Caco-2 (cell line): ENCODE measurements at regions not wholly inside any gene's neighbourhood (a gene's known extent, or its start where the extent isn't known, plus 50 kb on each side); places are given as distances from the start of the nearest gene placed in this dataset.
A peak's percentile ranks its signal among the peaks of the same experiment; 100 is the strongest.

Experiments
- BruUV-seq: library from RNA; stranded (reverse); fragments of 400-500 nt; replicated peaks from 2 replicates; lab custom pipeline; 2021; lab: Mats Ljungman, UMichigan
- CTCF ChIA-PET: fragments of 300-600 bp; sonication (Branson Sonifier 250); formaldehyde crosslinking; loops from one replicate; lab custom pipeline; 2022; ENCODE audit warnings: antibody characterized with exemption; lab: Charles Lee
- POLR2A ChIA-PET: fragments of 300-600 bp; sonication (Branson Sonifier 250); formaldehyde crosslinking; loops from one replicate; lab custom pipeline; 2022; ENCODE audit warnings: antibody characterized with exemption; lab: Charles Lee
- DNase-seq, 2 experiments: peaks; one replicate each; pipeline versions ENCODE4 v3.0.0 to v3.0.0-alpha.2; 2020 to 2022
- H3K27me3 ChIP-seq: replicated peaks from 2 replicates; pipeline ENCODE4 v1.6.0; 2011; ENCODE audit warnings: low read length; ENCODE audit not compliant: control insufficient read depth, insufficient read depth
- H3K36me3 ChIP-seq: 2 replicates; pipeline ENCODE4 v1.5.1; 2011; ENCODE audit warnings: low read length; ENCODE audit not compliant: control insufficient read depth, insufficient read depth
- H3K4me1 ChIP-seq: fragments of 250-450 bp; sonication (Bioruptor Pico); 2 replicates; pipeline ENCODE4 v1.5.1; 2020; ENCODE audit warnings: mild to moderate bottlenecking
- H3K4me3 ChIP-seq: 2 replicates; pipeline ENCODE4 v1.5.1; 2011; ENCODE audit warnings: low read depth, mild to moderate bottlenecking, control low read depth, low read length
- H3K9me3 ChIP-seq: fragments of 250-450 bp; sonication (Bioruptor Pico); 2 replicates; pipeline ENCODE4 v1.5.1; 2020; ENCODE audit warnings: mild to moderate bottlenecking, moderate library complexity
- H3K27ac Mint-ChIP-seq: one replicate; pipeline ENCODE4 v1.8.0; 2022; ENCODE audit warnings: mixed read lengths; ENCODE audit not compliant: unreplicated experiment
- H3K27me3 Mint-ChIP-seq: one replicate; pipeline ENCODE4 v1.8.0; 2022; ENCODE audit warnings: mixed read lengths; ENCODE audit not compliant: insufficient read depth, unreplicated experiment
- H3K36me3 Mint-ChIP-seq: one replicate; pipeline ENCODE4 v1.8.0; 2022; ENCODE audit warnings: mild to moderate bottlenecking, mixed read lengths; ENCODE audit not compliant: insufficient read depth, unreplicated experiment
- H3K4me1 Mint-ChIP-seq: one replicate; pipeline ENCODE4 v1.8.0; 2022; ENCODE audit warnings: low read depth, mixed read lengths; ENCODE audit not compliant: unreplicated experiment
- H3K4me3 Mint-ChIP-seq: one replicate; pipeline ENCODE4 v1.8.0; 2022; ENCODE audit warnings: mild to moderate bottlenecking, moderate library complexity, mixed read lengths; ENCODE audit not compliant: unreplicated experiment
- H3K9me3 Mint-ChIP-seq: one replicate; pipeline ENCODE4 v1.8.0; 2022; ENCODE audit warnings: mixed read lengths; ENCODE audit not compliant: unreplicated experiment
- CTCF ChIP-seq, 2 experiments: fragments of 200-600 bp in 1 of 2; IDR thresholded peaks; 1 replicate in 1 of 2; 2 replicates in 1 of 2; pipeline versions ENCODE4 v1.5.1 to v1.8.0; 2011 to 2022; ENCODE audit warnings: antibody characterized with exemption in 1 of 2, control low read depth in 1 of 2, inconsistent platforms in 1 of 2, low read depth in 1 of 2, low read length in 1 of 2, mild to moderate bottlenecking in 1 of 2, moderate library complexity in 1 of 2; ENCODE audit not compliant: insufficient read depth in 1 of 2, severe bottlenecking in 1 of 2, unreplicated experiment in 1 of 2
- intact Hi-C: fragments of 100-400 bp; cut with micrococcal nuclease; formaldehyde crosslinking; loops from one replicate; pipeline ENCODE4 v1.10.0; 2022; ENCODE audit not compliant: unreplicated experiment

DNA sequence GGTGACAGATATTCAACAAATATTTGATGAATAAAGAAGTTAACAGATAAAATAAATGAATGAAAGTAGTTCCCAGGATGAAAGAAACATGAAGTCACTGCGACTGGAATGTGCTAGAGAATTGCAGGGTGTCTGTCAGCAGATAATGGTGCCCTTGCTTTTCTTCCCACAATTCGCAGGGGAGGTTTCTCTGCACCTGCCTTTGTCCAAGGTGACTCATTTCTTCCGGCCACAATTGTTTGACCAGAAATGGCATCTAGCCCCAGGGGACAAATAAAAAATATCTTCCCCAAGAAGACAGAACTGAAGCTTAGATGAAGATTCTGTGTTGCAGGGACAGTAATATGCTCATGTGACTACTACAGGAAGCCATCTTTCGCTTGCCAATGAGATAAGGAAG is 316.1 kb upstream of the TBX3 start:
- Mint-ChIP-seq H3K36me3 (peaks cover 6% of the 10 kb centered on the region), H3K4me1 (peaks cover 29% of the 10 kb centered on the region), H3K9me3 (peaks cover 9% of the 10 kb centered on the region), H3K27me3 (no peaks in the 10 kb centered on the region), H3K27ac (peak overlapping the region; percentile 60), H3K4me3 (peak overlapping the region; percentile 11)
- ChIA-PET POLR2A (no interaction called here), CTCF (no interaction called here)
- DNase-seq = peak; percentile 74 to 77
- Histone ChIP-seq H3K27me3 (no peaks in the 10 kb centered on the region), H3K9me3 (no peaks in the 10 kb centered on the region), H3K4me3 (no peak overlapping the region), H3K4me1 (peaks cover 24% of the 10 kb centered on the region; the same call in 1 of the 2 replicates), H3K36me3 (no peaks in the 10 kb centered on the region)
- no peak for TF ChIP-seq CTCF (IDR thresholded peaks at IDR 0.05; ENCODE audit: insufficient read depth in 1 of 2, low read depth in 1 of 2, low read length in 1 of 2, severe bottlenecking in 1 of 2, unreplicated experiment in 1 of 2)
- intact Hi-C loops = loop anchor here (10.0 kb wide), 1 partner anchor 315 kb away; the partner anchor contains the start of gene TBX3
- no TSS peak for BruUV-seq

GRCh38 chr12:114998750-114999128 is 314.8 kb upstream of the TBX3 start:
- H3K4me3 ChIP-seq = no peak overlapping the region
- no peak overlapping the region for H3K27ac Mint-ChIP-seq
- peaks cover 29% of the 10 kb centered on the region for H3K4me1 Mint-ChIP-seq
- H3K36me3 ChIP-seq = no peaks in the 10 kb centered on the region
- H3K4me1 ChIP-seq = peaks cover 24% of the 10 kb centered on the region; the same call in 1 of the 2 replicates
- H3K27me3 ChIP-seq = no peaks in the 10 kb centered on the region
- H3K36me3 Mint-ChIP-seq = peaks cover 6% of the 10 kb centered on the region
- H3K27me3 Mint-ChIP-seq = no peaks in the 10 kb centered on the region
- no peak for TF ChIP-seq CTCF (IDR thresholded peaks at IDR 0.05; ENCODE audit: insufficient read depth in 1 of 2, low read depth in 1 of 2, low read length in 1 of 2, severe bottlenecking in 1 of 2, unreplicated experiment in 1 of 2)
- CTCF ChIA-PET = no interaction called here
- no TSS peak for BruUV-seq
- intact Hi-C loops = no loop called here
- H3K9me3 ChIP-seq = no peaks in the 10 kb centered on the region
- H3K4me3 Mint-ChIP-seq = no peak overlapping the region
- no peak for DNase-seq
- POLR2A ChIA-PET = no interaction called here
- peaks cover 9% of the 10 kb centered on the region for H3K9me3 Mint-ChIP-seq

- no peak overlapping the region for H3K4me3 Mint-ChIP-seq
- intact Hi-C loops = no loop called here
- DNase-seq = no peak
- peaks cover 24% of the 10 kb centered on the region; the same call in 1 of the 2 replicates for H3K4me1 ChIP-seq
- BruUV-seq = no TSS peak
- H3K36me3 Mint-ChIP-seq = peaks cover 6% of the 10 kb centered on the region
- no peaks in the 10 kb centered on the region for H3K36me3 ChIP-seq
- H3K4me3 ChIP-seq = no peak overlapping the region
- peaks cover 9% of the 10 kb centered on the region for H3K9me3 Mint-ChIP-seq
- H3K27me3 Mint-ChIP-seq = no peaks in the 10 kb centered on the region
- ChIA-PET CTCF (no interaction called here), POLR2A (no interaction called here)
- no peak overlapping the region for H3K27ac Mint-ChIP-seq
- no peaks in the 10 kb centered on the region for H3K9me3 ChIP-seq
- no peak for TF ChIP-seq CTCF (IDR thresholded peaks at IDR 0.05; ENCODE audit: insufficient read depth in 1 of 2, low read depth in 1 of 2, low read length in 1 of 2, severe bottlenecking in 1 of 2, unreplicated experiment in 1 of 2)
- H3K4me1 Mint-ChIP-seq = peaks cover 29% of the 10 kb centered on the region
- no peaks in the 10 kb centered on the region for H3K27me3 ChIP-seq
Measured at GRCh38 chr12:114998118-114998749, 314.3 kb upstream of the TBX3 start.
